ENCODE measurements at regions not wholly inside any gene's neighbourhood (a gene's known extent, or its start where the extent isn't known, plus 50 kb on each side); places are given as distances from the start of the nearest gene placed in this dataset.

DNA sequence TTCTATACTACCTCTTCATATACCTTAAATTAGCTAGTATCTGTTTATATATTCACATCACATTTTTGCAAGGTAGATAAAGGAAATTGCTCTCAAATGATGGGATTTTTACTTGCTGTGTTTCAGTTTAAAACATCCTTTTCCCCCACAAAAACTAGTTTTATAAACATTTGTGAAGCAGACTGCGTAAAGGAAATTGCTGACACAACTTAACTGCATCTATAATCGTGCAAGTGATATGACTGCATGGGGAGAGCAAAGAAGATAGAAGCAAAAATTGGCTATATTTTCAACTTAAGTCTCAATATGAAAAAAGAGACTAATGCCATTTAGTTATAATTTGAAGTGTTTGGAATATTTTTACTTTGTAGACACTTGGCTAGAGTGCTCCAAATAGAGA, 385.2 kb downstream of the C4orf33 start:
- Histone ChIP-seq H3K27ac (no peak overlapping the region), H3K4me3 (no peak overlapping the region), H3K4me1 (no peaks in the 10 kb centered on the region), H3K36me3 (ENCODE audit: low read depth, missing control alignments) (no peaks in the 10 kb centered on the region), H3K9me3 (no peaks in the 10 kb centered on the region), H3K27me3 (no peaks in the 10 kb centered on the region)
- intact Hi-C loops (cut with DNase I; ENCODE audit: low total_unique reads): no loop called here
- no peak for TF ChIP-seq POLR2A (IDR thresholded peaks at IDR 0.05)
- no peak for TF ChIP-seq CTCF (IDR thresholded peaks at IDR 0.05)
- no peak for DNase-seq
- WGBS, 2 donors: 82% methylated on average over 2 of the region's 2 CpGs

GRCh38 chr4:129488427-129488826, 392.5 kb downstream of the C4orf33 start:
- no peaks in the 10 kb centered on the region for H3K36me3 ChIP-seq (ENCODE audit: low read depth, missing control alignments)
- DNase-seq: no peak
- H3K4me1 ChIP-seq: no peaks in the 10 kb centered on the region
- no peaks in the 10 kb centered on the region for H3K27me3 ChIP-seq
- intact Hi-C loops (cut with DNase I; ENCODE audit: low total_unique reads): no loop called here
- H3K9me3 ChIP-seq: no peaks in the 10 kb centered on the region
- no peak overlapping the region for H3K4me3 ChIP-seq
- no peak overlapping the region for H3K27ac ChIP-seq
- TF ChIP-seq POLR2A (IDR thresholded peaks at IDR 0.05) (no peak), CTCF (IDR thresholded peaks at IDR 0.05) (no peak)
- 75 to 93% methylated on average over 1 of the region's 1 CpG for WGBS, 2 donors

DNA sequence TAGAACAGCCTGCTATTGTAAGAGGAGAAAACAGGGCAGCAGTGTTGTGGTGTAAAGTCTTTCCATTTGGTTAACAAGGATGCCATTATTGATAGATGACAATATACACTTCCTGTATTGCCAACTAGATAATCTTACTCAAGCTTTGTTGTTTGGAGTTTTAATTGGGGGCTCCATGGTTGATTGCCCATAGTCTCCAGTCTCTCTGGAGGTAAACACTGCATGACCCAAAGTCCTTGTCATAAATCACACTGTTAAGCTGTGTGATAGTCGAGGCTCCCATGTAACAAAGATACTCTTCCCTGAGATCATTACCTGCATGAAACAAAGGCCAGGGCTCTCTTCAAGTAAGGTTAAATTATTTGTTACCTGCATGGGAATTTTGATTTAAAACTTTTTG, 394.6 kb downstream of the C4orf33 start:
- H3K4me1 ChIP-seq: no peaks in the 10 kb centered on the region
- H3K4me3 ChIP-seq: no peak overlapping the region
- intact Hi-C loops (cut with DNase I; ENCODE audit: low total_unique reads): no loop called here
- H3K27me3 ChIP-seq: no peaks in the 10 kb centered on the region
- no peak for DNase-seq
- no peaks in the 10 kb centered on the region for H3K36me3 ChIP-seq (ENCODE audit: low read depth, missing control alignments)
- WGBS, 2 donors: 8 to 30% methylated on average over 1 of the region's 1 CpG
- TF ChIP-seq POLR2A (IDR thresholded peaks at IDR 0.05): no peak
- TF ChIP-seq CTCF (IDR thresholded peaks at IDR 0.05): no peak
- H3K9me3 ChIP-seq: no peaks in the 10 kb centered on the region
- no peak overlapping the region for H3K27ac ChIP-seq

DNA sequence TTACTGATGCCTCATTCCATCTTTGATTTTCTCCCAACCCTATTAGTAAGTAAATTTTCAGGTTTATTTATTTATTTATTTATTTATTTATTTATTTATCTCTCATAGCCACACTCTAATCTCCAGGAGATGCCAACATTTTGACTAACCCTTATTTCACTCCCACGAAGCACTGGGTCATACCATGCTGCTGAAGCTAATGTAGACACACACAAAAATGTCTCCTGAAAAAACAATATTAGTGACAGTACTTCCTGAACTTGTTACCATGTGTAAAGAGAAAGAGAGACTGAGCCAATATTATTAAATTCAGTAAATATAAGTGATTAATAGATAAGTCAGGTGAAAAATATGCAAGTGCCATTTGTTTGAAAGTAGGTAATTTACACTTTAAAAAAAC, 402.7 kb downstream of the C4orf33 start:
- intact Hi-C loops (cut with DNase I; ENCODE audit: low total_unique reads): no loop called here
- no peaks in the 10 kb centered on the region for H3K27me3 ChIP-seq
- H3K4me1 ChIP-seq: no peaks in the 10 kb centered on the region
- H3K9me3 ChIP-seq: no peaks in the 10 kb centered on the region
- 75 to 87% methylated on average over 1 of the region's 1 CpG for WGBS, 2 donors
- DNase-seq: no peak
- no peak overlapping the region for H3K4me3 ChIP-seq
- no peak overlapping the region for H3K27ac ChIP-seq
- H3K36me3 ChIP-seq (ENCODE audit: low read depth, missing control alignments): no peaks in the 10 kb centered on the region
- TF ChIP-seq CTCF (IDR thresholded peaks at IDR 0.05) (no peak), POLR2A (IDR thresholded peaks at IDR 0.05) (no peak)

DNA sequence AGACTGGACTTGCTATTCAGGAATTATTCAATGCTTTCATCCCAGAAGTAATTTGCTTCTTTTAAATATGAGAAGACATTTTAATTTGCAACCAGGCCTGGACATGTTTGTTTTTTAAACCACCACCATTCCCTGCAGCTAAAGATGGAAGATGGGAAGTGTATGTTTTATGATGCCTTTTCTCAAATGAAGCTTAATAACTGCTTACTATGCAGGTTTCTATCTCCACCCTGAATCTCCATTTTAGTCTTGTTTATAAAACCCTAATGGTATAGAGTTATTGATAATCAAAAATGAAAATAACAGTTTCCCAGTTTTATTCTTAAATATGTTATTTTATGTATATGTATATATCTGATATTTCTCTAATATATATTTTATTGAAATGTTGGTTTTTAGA, 418.9 kb downstream of the C4orf33 start:
- no peak for TF ChIP-seq CTCF (IDR thresholded peaks at IDR 0.05)
- TF ChIP-seq POLR2A (IDR thresholded peaks at IDR 0.05): no peak
- intact Hi-C loops (cut with DNase I; ENCODE audit: low total_unique reads): no loop called here
- Histone ChIP-seq H3K4me1 (no peaks in the 10 kb centered on the region), H3K9me3 (no peaks in the 10 kb centered on the region), H3K36me3 (ENCODE audit: low read depth, missing control alignments) (no peaks in the 10 kb centered on the region), H3K27ac (no peak overlapping the region), H3K27me3 (no peaks in the 10 kb centered on the region), H3K4me3 (no peak overlapping the region)
- no peak for DNase-seq

All from testis (tissue), 2 donors.